Fibroblast of lung (primary cell): ENCODE measurements at regions not wholly inside any gene's neighbourhood (a gene's known extent, or its start where the extent isn't known, plus 50 kb on each side); places are given as distances from the start of the nearest gene placed in this dataset.

Experiments
- CTCF ChIP-seq, 2 donors: IDR thresholded peaks in 1 of 2; conservative IDR thresholded peaks in 1 of 2; 1 replicate in 1 of 2; 2 replicates in 1 of 2; pipeline ENCODE4 v1.5.1; 2011 to 2012; ENCODE audit warnings: low read length in 2 of 2, control low read depth in 1 of 2, inconsistent platforms in 1 of 2, low read depth in 1 of 2, mild to moderate bottlenecking in 1 of 2
- EZH2 ChIP-seq: IDR thresholded peaks from 2 replicates; pipeline ENCODE4 v1.5.1; 2012; ENCODE audit warnings: low read length, control low read depth, mild to moderate bottlenecking; ENCODE audit errors: missing control alignments

GRCh38 chr9:115938479-115938878, 215.1 kb upstream of the PAPPA start:
- TF ChIP-seq CTCF (conservative IDR thresholded peaks at IDR 0.05 in 1 of 2, IDR thresholded peaks at IDR 0.05 in 1 of 2; ENCODE audit: low read depth in 1 of 2, low read length in 2 of 2) (no peak), EZH2 (no peak)
